H9 (cell line): ENCODE measurements at regions not wholly inside any gene's neighbourhood (a gene's known extent, or its start where the extent isn't known, plus 50 kb on each side); places are given as distances from the start of the nearest gene placed in this dataset.
"Not testable (repeated sequence)": the region's sequence is repeated elsewhere in the genome, so short reads cannot be mapped to it uniquely, and the experiment has no call there.

Experiments
- DNase-seq: peaks from one replicate; pipeline ENCODE4 v3.0.0-alpha.2; 2017
- H2AFZ ChIP-seq: one replicate; pipeline ENCODE4 v1.6.1; 2013; ENCODE audit warnings: mild to moderate bottlenecking, low read length, control low read depth, moderate library complexity
- H2AK5ac ChIP-seq: 2 replicates; pipeline ENCODE4 v1.6.1; 2013; ENCODE audit warnings: low read length, control low read depth, mixed read lengths; ENCODE audit not compliant: insufficient read length
- H2BK120ac ChIP-seq: one replicate; pipeline ENCODE4 v1.6.1; 2013; ENCODE audit warnings: low read depth, mild to moderate bottlenecking, low read length, control low read depth, inconsistent platforms; ENCODE audit not compliant: poor library complexity, severe bottlenecking
- H2BK12ac ChIP-seq: 2 replicates; pipeline ENCODE4 v1.6.1; 2013; ENCODE audit warnings: low read length, control low read depth, mixed read lengths, low read depth; ENCODE audit not compliant: insufficient read length
- H2BK15ac ChIP-seq: 2 replicates; pipeline ENCODE4 v1.6.1; 2013; ENCODE audit warnings: low read depth, low read length, control low read depth
- H2BK20ac ChIP-seq: one replicate; pipeline ENCODE4 v1.6.1; 2013; ENCODE audit warnings: low read depth, mild to moderate bottlenecking, low read length, control low read depth, inconsistent platforms; ENCODE audit not compliant: poor library complexity, severe bottlenecking
- H2BK5ac ChIP-seq: 2 replicates; pipeline ENCODE4 v1.6.1; 2013; ENCODE audit warnings: low read length, control low read depth, mixed read lengths; ENCODE audit not compliant: insufficient read length
- H3K14ac ChIP-seq: 2 replicates; pipeline ENCODE4 v1.6.1; 2013; ENCODE audit warnings: low read length, control low read depth; ENCODE audit not compliant: insufficient read depth
- H3K18ac ChIP-seq: 2 replicates; pipeline ENCODE4 v1.6.1; 2013; ENCODE audit warnings: low read depth, mild to moderate bottlenecking, mixed read lengths, low read length, control low read depth; ENCODE audit not compliant: insufficient read length
- H3K23ac ChIP-seq: 2 replicates; pipeline ENCODE4 v1.6.1; 2013; ENCODE audit warnings: low read length, control low read depth, mixed read lengths, low read depth; ENCODE audit not compliant: insufficient read length
- H3K23me2 ChIP-seq: 2 replicates; pipeline ENCODE4 v1.6.1; 2013; ENCODE audit warnings: low read depth, mild to moderate bottlenecking, mixed read lengths, low read length, control low read depth; ENCODE audit not compliant: insufficient read length, poor library complexity, severe bottlenecking
- H3K27ac ChIP-seq: 2 replicates; pipeline ENCODE4 v1.5.1; 2013; ENCODE audit warnings: low read length, control low read depth, mixed read lengths, low read depth; ENCODE audit not compliant: insufficient read length
- H3K27me3 ChIP-seq: 2 replicates; pipeline ENCODE4 v1.6.1; 2013; ENCODE audit warnings: low read length, control low read depth, inconsistent platforms; ENCODE audit not compliant: insufficient read depth
- H3K4ac ChIP-seq: 2 replicates; pipeline ENCODE4 v1.6.1; 2013; ENCODE audit warnings: low read depth, mild to moderate bottlenecking, control low read depth, inconsistent platforms, low read length, moderate library complexity
- H3K4me1 ChIP-seq: 2 replicates; pipeline ENCODE4 v1.6.1; 2013; ENCODE audit warnings: low read length, control low read depth, inconsistent platforms; ENCODE audit not compliant: insufficient read depth
- H3K4me2 ChIP-seq: 2 replicates; pipeline ENCODE4 v1.6.1; 2013; ENCODE audit warnings: low read length, control low read depth, mixed read lengths; ENCODE audit not compliant: insufficient read length, insufficient read depth
- H3K56ac ChIP-seq: 2 replicates; pipeline ENCODE4 v1.6.1; 2013; ENCODE audit warnings: low read depth, mild to moderate bottlenecking, mixed read lengths, low read length, control low read depth; ENCODE audit not compliant: insufficient read length
- H3K79me1 ChIP-seq: 2 replicates; pipeline ENCODE4 v1.6.1; 2013; ENCODE audit warnings: low read depth, mild to moderate bottlenecking, moderate library complexity, low read length, control low read depth, inconsistent platforms; ENCODE audit not compliant: insufficient read depth, poor library complexity, severe bottlenecking
- H3K79me2 ChIP-seq: 2 replicates; pipeline ENCODE4 v1.6.1; 2013; ENCODE audit warnings: low read length, control low read depth, inconsistent platforms; ENCODE audit not compliant: insufficient read depth
- H3K9ac ChIP-seq: 2 replicates; pipeline ENCODE4 v1.6.1; 2013; ENCODE audit warnings: low read length, control low read depth, mixed read lengths; ENCODE audit not compliant: insufficient read length; ENCODE audit errors: extremely low read depth
- H3K9me3 ChIP-seq: one replicate; pipeline ENCODE4 v1.6.1; 2013; ENCODE audit warnings: low read depth, low read length, inconsistent platforms; ENCODE audit not compliant: control insufficient read depth
- H3T11ph ChIP-seq: one replicate; pipeline ENCODE4 v1.6.1; 2013; ENCODE audit warnings: mild to moderate bottlenecking, low read length, control low read depth, inconsistent platforms
- H4K20me1 ChIP-seq: one replicate; pipeline ENCODE4 v1.6.1; 2013; ENCODE audit not compliant: control insufficient read depth, insufficient read length, insufficient read depth
- H4K5ac ChIP-seq: 2 replicates; pipeline ENCODE4 v1.6.1; 2013; ENCODE audit warnings: low read depth, mild to moderate bottlenecking, mixed read lengths, low read length, control low read depth; ENCODE audit not compliant: insufficient read length
- H4K8ac ChIP-seq: replicated peaks from 2 replicates; pipeline ENCODE4 v1.6.1; 2013; ENCODE audit warnings: low read length, control low read depth, mixed read lengths, low read depth; ENCODE audit not compliant: insufficient read length
- H4K91ac ChIP-seq: 2 replicates; pipeline ENCODE4 v1.6.1; 2013; ENCODE audit warnings: low read depth, mild to moderate bottlenecking, moderate library complexity, mixed read lengths, low read length, control low read depth; ENCODE audit not compliant: insufficient read length
- H3K27ac Mint-ChIP-seq, 3 experiments: 2 replicates in 2 of 3; 3 replicates in 1 of 3; pipeline ENCODE4 v1.8.0; 2020 to 2021; ENCODE audit warnings: mixed read lengths in 3 of 3, mild to moderate bottlenecking in 1 of 3, moderate library complexity in 1 of 3
- H3K27me3 Mint-ChIP-seq: 2 replicates; pipeline ENCODE4 v1.8.0; 2021; ENCODE audit warnings: low read depth, mild to moderate bottlenecking, moderate library complexity, mixed read lengths
- H3K36me3 Mint-ChIP-seq, 3 experiments: 2 replicates in 2 of 3; 3 replicates in 1 of 3; pipeline ENCODE4 v1.8.0; 2020 to 2021; ENCODE audit warnings: low read depth in 3 of 3, mixed read lengths in 3 of 3; ENCODE audit not compliant: insufficient read depth in 1 of 3
- H3K4me1 Mint-ChIP-seq, 2 experiments: 2 replicates each; pipeline ENCODE4 v1.8.0; 2020; ENCODE audit warnings: mixed read lengths in 2 of 2
- H3K4me3 Mint-ChIP-seq, 2 experiments: 2 replicates in 1 of 2; 3 replicates in 1 of 2; pipeline ENCODE4 v1.8.0; 2020 to 2021; ENCODE audit warnings: mild to moderate bottlenecking in 2 of 2, mixed read lengths in 2 of 2, moderate library complexity in 1 of 2
- H3K9me3 Mint-ChIP-seq, 2 experiments: 2 replicates in 1 of 2; 3 replicates in 1 of 2; pipeline ENCODE4 v1.8.0; 2020; ENCODE audit warnings: mild to moderate bottlenecking in 2 of 2, mixed read lengths in 2 of 2, moderate library complexity in 1 of 2
- WGBS: extraction: QIAGEN DNeasy Blood & Tissue Kit; methylation state at CpG from one replicate; pipeline ENCODE4 v1.1.7; 2013; ENCODE audit warnings: missing lambda C conversion rate, low lambda C conversion rate, mixed read lengths; ENCODE audit not compliant: insufficient read length; ENCODE audit errors: extremely low coverage; 5-methylcytosine and 5-hydroxymethylcytosine counted together

- H3K23me2 ChIP-seq, H3K18ac ChIP-seq, H4K5ac ChIP-seq, H2BK5ac ChIP-seq, H3K4me1 ChIP-seq, H3K4me1 Mint-ChIP-seq, H4K20me1 ChIP-seq, H3K9ac ChIP-seq, H2BK20ac ChIP-seq, H3T11ph ChIP-seq, H4K91ac ChIP-seq, H3K27ac Mint-ChIP-seq, H3K27ac ChIP-seq, DNase-seq, H2BK15ac ChIP-seq, H2AK5ac ChIP-seq, H4K8ac ChIP-seq, H2BK12ac ChIP-seq, H3K27me3 ChIP-seq, H2AFZ ChIP-seq, H3K79me1 ChIP-seq, H3K23ac ChIP-seq, H2BK120ac ChIP-seq, H3K4me2 ChIP-seq, H3K79me2 ChIP-seq, H3K56ac ChIP-seq, H3K4ac ChIP-seq, H3K14ac ChIP-seq: not testable (repeated sequence)
- H3K27me3 Mint-ChIP-seq = peaks cover 12% of the 10 kb centered on the region
- peaks cover 72 to 74% of the 10 kb centered on the region in 2 experiments for H3K9me3 Mint-ChIP-seq
- peaks cover 31 to 51% (median 48%) of the 10 kb centered on the region in 3 experiments for H3K36me3 Mint-ChIP-seq
- 0 out of 5 replicates have a peak overlapping the region, but pooled peaks of 1 of the 2 experiments have one; percentile 53 for H3K4me3 Mint-ChIP-seq
- H3K9me3 ChIP-seq = peaks cover 52% of the 10 kb centered on the region
- no CpG with 5 or more reads among the region's 18 CpGs for WGBS
Measured at GRCh38 chr22:11065876-11066457, 4462.0 kb upstream of the OR11H1 start.
